Myocyte (in vitro differentiated cells): ENCODE measurements at regions not wholly inside any gene's neighbourhood (a gene's known extent, or its start where the extent isn't known, plus 50 kb on each side); places are given as distances from the start of the nearest gene placed in this dataset.

Experiments used
- DNase-seq: peaks from one replicate; pipeline ENCODE4 v3.0.0-alpha.2; 2012; ENCODE audit warnings: low read depth

GRCh38 chr1:112788054-112788453, 72.9 kb upstream of the PPM1J start:
- DNase-seq = no peak

GRCh38 chr1:112783059-112783458, 67.9 kb upstream of the PPM1J start:
- no peak for DNase-seq

DNA sequence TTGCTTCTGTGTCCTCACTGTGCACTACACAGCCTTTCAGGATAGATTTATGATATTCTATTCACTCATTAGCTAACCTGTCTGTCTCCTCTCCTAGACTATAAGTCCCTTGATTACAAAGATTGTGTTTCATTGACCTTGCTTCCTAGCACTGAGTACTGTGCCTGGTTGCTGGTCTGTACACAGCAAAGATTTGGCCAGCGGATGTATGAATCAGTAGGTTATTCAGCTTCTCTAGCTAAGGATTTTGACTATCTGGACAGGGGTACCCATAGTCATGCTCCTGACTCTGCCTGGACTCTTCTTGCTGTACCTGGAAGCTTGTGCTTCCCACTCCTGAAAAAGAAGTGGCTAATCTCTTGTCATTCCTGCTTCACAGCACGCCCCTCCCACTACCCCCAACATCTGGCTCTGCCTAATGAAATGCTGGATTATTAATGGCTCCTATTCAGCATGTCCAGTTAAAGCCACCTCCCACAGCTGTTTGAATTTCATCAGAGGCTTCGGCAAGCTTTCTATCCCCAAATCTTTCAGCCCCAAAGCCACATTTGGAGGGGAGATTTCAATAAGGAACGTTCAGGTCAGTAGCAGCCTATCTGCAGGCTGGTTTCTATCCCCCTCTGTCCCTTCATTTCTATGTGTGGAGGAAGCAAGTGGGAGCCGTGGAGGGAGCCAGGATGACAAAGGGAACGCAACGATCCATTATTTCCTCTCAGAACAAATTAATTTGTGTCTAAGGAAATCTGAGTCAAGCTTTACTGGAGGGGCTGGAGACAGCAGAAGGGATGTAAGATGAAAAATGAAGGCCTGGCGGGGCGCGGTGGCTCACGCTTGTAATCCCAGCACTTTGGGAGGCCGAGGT, 64.8 kb upstream of the PPM1J start:
- DNase-seq = no peak

DNA sequence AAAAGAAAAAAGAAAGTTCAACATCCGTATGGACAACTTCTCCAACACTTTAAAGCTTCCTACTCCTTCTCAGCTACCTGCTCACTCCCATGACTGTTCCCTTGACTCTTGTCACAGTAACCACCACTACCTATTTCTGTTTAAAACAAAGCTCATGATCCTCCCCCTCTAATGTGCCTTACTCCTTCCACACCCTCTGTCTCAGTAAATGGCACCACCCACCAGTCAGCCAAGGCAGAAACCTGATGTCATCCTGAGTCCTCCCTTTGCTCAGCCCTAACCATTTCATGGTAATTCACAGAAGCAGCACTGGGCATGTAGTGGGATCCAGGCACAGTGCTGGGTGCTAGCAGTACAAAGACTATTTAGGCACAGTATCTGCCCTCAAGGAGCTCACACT, 63.0 kb upstream of the PPM1J start:
- no peak for DNase-seq

- DNase-seq = no peak
Observed at GRCh38 chr1:112776688-112777087, 61.6 kb upstream of the PPM1J start.

DNA sequence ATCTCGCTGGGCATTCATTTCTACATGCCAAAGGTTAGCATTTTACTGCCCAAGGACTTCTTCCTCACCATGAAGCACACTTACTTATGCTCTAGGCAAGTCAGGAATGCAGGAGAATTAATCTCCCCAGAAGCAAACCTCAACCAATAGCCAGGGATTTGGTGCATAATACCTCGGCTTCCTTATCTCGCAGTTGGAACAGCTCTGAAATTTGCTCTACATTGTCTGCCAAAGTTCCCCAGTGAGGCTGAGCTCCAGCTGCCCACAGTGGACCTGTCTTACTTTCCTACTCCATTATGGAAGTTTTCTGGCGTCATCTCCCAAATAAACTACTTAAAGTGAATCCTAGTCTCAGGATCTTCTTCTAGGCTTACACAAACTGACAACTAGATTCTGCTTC, 57.6 kb upstream of the PPM1J start:
- DNase-seq = no peak

DNA sequence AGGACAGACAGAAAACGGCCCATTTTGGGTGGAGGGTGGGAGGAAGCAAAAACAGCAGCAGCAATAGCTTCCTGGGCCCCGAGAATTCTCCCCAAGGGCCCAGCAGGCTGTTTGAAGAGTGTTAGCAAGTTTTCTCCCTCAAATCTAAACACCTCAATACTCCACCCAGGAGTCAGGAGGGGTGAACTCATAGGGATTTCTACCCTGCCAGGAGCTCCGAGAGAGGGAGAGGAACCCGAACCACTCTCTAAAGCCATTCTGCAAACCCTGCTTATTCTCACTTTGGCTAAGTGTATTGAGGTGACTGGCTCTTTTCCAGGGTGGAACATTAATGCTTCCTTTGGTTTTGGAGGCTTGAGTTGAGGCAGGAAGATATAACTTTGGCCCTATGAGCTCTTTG, 55.6 kb upstream of the PPM1J start:
- no peak for DNase-seq

- no peak for DNase-seq
Observed at GRCh38 chr1:112769611-112770010, 54.5 kb upstream of the PPM1J start.

GRCh38 chr1:112767646-112768045, 52.5 kb upstream of the PPM1J start:
- DNase-seq = no peak
